WI38 (cell line): ENCODE measurements at regions not wholly inside any gene's neighbourhood (a gene's known extent, or its start where the extent isn't known, plus 50 kb on each side); places are given as distances from the start of the nearest gene placed in this dataset.

Experiments used
- H3K4me3 ChIP-seq: 2 replicates; pipeline ENCODE4 v1.5.1; 2011; ENCODE audit warnings: low read depth, mild to moderate bottlenecking, control low read depth, low read length
- CTCF ChIP-seq: IDR thresholded peaks from 2 replicates; pipeline ENCODE4 v1.5.1; 2012; ENCODE audit warnings: low read depth, mild to moderate bottlenecking, control low read depth, low read length

GRCh38 chr10:104587751-104588150 lies 53.3 kb upstream of the SORCS3 start:
- no peak for TF ChIP-seq CTCF

GRCh38 chr10:104589431-104589830 lies 51.7 kb upstream of the SORCS3 start:
- no peak overlapping the region for H3K4me3 ChIP-seq
- TF ChIP-seq CTCF, result no peak

More at GRCh38 chr10:104587751-104588150, 53.3 kb upstream of the SORCS3 start:
- no peak overlapping the region for H3K4me3 ChIP-seq

GRCh38 chr10:104589871-104590270 lies 51.2 kb upstream of the SORCS3 start:
- no peak overlapping the region for H3K4me3 ChIP-seq
- no peak for TF ChIP-seq CTCF
